ENCODE measurements at regions not wholly inside any gene's neighbourhood (a gene's known extent, or its start where the extent isn't known, plus 50 kb on each side); places are given as distances from the start of the nearest gene placed in this dataset.

DNA sequence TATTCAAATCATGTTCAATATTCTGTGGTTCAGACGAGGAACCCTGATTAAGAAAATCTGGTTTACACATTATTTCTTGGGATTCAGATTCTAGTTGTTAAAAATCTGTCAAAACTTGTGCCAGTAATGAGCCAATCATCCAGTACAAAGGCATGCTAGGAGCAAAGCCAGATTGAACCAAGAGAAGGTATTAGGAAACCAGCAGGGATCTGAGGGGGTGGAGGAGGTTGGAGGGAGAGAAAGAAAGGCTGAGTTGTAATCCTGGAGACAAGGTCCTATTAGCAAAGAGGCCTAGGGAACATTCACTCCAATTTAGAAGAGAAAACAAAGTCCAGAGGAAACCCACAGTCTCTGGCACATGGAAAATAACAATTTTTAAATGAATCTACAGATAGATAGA, 352.9 kb downstream of the LTN1 start:
- no peaks in the 10 kb centered on the region for H3K9me3 ChIP-seq (ENCODE audit: control insufficient read depth, low read depth, low read length)
- no peaks in the 10 kb centered on the region for H4K20me1 ChIP-seq (ENCODE audit: control insufficient read depth, extremely low read depth, insufficient read depth, low read length)
- peak overlapping the region; percentile 17 for H2AFZ ChIP-seq (ENCODE audit: control insufficient read depth, low read length)
- TF ChIP-seq CTCF (optimal IDR thresholded peaks at IDR 0.05 in 1 of 3, IDR thresholded peaks at IDR 0.05 in 1 of 3, conservative IDR thresholded peaks at IDR 0.05 in 1 of 3; ENCODE audit: extremely low read depth in 1 of 3, insufficient read depth in 2 of 3, low read length in 3 of 3): no peak
- TF ChIP-seq EZH2 (IDR thresholded peaks at IDR 0.05; ENCODE audit: low read length): no peak
- dilution Hi-C loops (cut with MboI; ENCODE audit: extremely low pct_ligation_motif_present, low sequenced_read_pairs): no loop called here
- H3K9me1 ChIP-seq (ENCODE audit: control insufficient read depth, extremely low read depth, insufficient read depth, low read length): no peaks in the 10 kb centered on the region
- no peaks in the 10 kb centered on the region for H3K27me3 ChIP-seq (ENCODE audit: control insufficient read depth, extremely low read depth, insufficient read depth, low read length)
- peak; percentile 43 for FAIRE-seq
- H3K79me2 ChIP-seq (ENCODE audit: control insufficient read depth, insufficient read depth, low read length): no peaks in the 10 kb centered on the region
- no peaks in the 10 kb centered on the region for H3K36me3 ChIP-seq (ENCODE audit: control insufficient read depth in 2 of 2, extremely low read depth in 1 of 2, insufficient read depth in 2 of 2, low read length in 2 of 2)
- H3K4me1 ChIP-seq (ENCODE audit: control insufficient read depth, extremely low read depth, insufficient read depth, low read length): peaks cover 41% of the 10 kb centered on the region
- no peak for DNase-seq (ENCODE audit: low read depth, low spot score)
- H3K4me2 ChIP-seq (ENCODE audit: control insufficient read depth, extremely low read depth, insufficient read depth, low read depth, low read length): no peak overlapping the region
- no peak overlapping the region for H3K27ac ChIP-seq (ENCODE audit: control insufficient read depth, insufficient read depth, low read length)
- no peak overlapping the region for H3K9ac ChIP-seq (ENCODE audit: control insufficient read depth, extremely low read depth, insufficient read depth, low read length)
- no peak overlapping the region for H3K4me3 ChIP-seq (ENCODE audit: control insufficient read depth in 2 of 3, extremely low read depth in 1 of 3, insufficient read depth in 2 of 3, low read depth in 1 of 3, low read length in 3 of 3)

DNA sequence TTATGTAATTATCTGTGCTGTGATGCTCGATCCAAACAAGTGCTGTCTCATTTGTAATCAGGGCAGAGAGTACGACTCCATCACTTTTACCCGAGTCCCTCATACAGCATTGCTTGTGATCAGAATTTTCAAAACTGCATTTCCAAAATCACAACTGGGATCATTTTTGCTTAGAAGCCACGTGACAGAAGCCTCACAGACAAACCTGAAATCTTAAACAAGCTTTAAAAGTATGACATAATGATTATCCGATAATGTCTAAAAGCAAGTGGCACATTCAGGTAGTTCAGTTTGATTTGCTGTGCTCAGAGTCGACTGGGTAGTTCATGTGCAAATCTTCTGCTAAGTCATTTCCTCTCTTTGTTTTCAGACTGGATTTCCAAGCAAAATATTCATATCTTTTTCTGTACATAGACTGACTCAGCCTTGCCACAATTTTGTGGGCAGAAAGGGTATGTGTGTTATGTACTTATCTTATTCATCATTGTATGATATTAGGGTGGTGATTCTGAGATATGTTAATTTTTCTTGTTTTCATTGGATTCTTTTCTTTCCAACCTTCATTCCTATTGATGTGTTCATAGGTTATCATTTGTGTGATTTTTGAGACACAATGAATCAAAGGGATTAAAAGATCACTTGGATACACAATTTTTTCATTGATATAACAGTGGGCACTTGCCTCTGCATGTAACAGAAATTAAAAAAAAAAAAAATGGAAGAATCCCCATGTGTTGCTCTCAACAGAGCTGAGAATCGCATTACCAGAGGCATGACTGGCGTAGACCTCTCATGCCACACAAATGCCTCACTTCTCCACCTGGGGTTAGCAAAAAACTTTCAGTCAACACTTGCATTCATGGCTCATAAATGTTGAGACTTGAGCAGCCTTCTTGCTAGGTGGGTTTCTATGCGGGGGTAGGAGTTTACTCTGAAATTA, 355.7 kb downstream of the LTN1 start:
- no peaks in the 10 kb centered on the region for H3K79me2 ChIP-seq (ENCODE audit: control insufficient read depth, insufficient read depth, low read length)
- no peaks in the 10 kb centered on the region for H3K9me3 ChIP-seq (ENCODE audit: control insufficient read depth, low read depth, low read length)
- H3K4me3 ChIP-seq (ENCODE audit: control insufficient read depth in 2 of 3, extremely low read depth in 1 of 3, insufficient read depth in 2 of 3, low read depth in 1 of 3, low read length in 3 of 3): no peak overlapping the region
- no peaks in the 10 kb centered on the region for H3K27me3 ChIP-seq (ENCODE audit: control insufficient read depth, extremely low read depth, insufficient read depth, low read length)
- peak overlapping the region; percentile 38 for H3K9ac ChIP-seq (ENCODE audit: control insufficient read depth, extremely low read depth, insufficient read depth, low read length)
- H2AFZ ChIP-seq (ENCODE audit: control insufficient read depth, low read length): no peak overlapping the region
- no peaks in the 10 kb centered on the region for H3K9me1 ChIP-seq (ENCODE audit: control insufficient read depth, extremely low read depth, insufficient read depth, low read length)
- no peaks in the 10 kb centered on the region for H4K20me1 ChIP-seq (ENCODE audit: control insufficient read depth, extremely low read depth, insufficient read depth, low read length)
- H3K36me3 ChIP-seq (ENCODE audit: control insufficient read depth in 2 of 2, extremely low read depth in 1 of 2, insufficient read depth in 2 of 2, low read length in 2 of 2): no peaks in the 10 kb centered on the region
- H3K4me2 ChIP-seq (ENCODE audit: control insufficient read depth, extremely low read depth, insufficient read depth, low read depth, low read length): peak overlapping the region; percentile 26
- TF ChIP-seq EZH2 (IDR thresholded peaks at IDR 0.05; ENCODE audit: low read length) (no peak), CTCF (optimal IDR thresholded peaks at IDR 0.05 in 1 of 3, IDR thresholded peaks at IDR 0.05 in 1 of 3, conservative IDR thresholded peaks at IDR 0.05 in 1 of 3; ENCODE audit: extremely low read depth in 1 of 3, insufficient read depth in 2 of 3, low read length in 3 of 3) (peak in 2 of 3 experiments; percentile 4 to 21)
- H3K4me1 ChIP-seq (ENCODE audit: control insufficient read depth, extremely low read depth, insufficient read depth, low read length): peaks cover 60% of the 10 kb centered on the region
- dilution Hi-C loops (cut with MboI; ENCODE audit: extremely low pct_ligation_motif_present, low sequenced_read_pairs): no loop called here
- FAIRE-seq (peak; percentile 99), DNase-seq (ENCODE audit: low read depth, low spot score) (peak; percentile 80)
- H3K27ac ChIP-seq (ENCODE audit: control insufficient read depth, insufficient read depth, low read length): peak overlapping the region; percentile 94
